B cell (primary cell): ENCODE measurements at regions not wholly inside any gene's neighbourhood (a gene's known extent, or its start where the extent isn't known, plus 50 kb on each side); places are given as distances from the start of the nearest gene placed in this dataset.

Experiments used
- CTCF ChIP-seq: fragments of 200-600 bp; IDR thresholded peaks from one replicate; pipeline ENCODE4 v1.8.0; 2022; ENCODE audit warnings: antibody characterized with exemption, mild to moderate bottlenecking
- EZH2 ChIP-seq: IDR thresholded peaks from 2 replicates; pipeline ENCODE4 v1.6.1; 2012; ENCODE audit warnings: borderline replicate concordance, low read depth, mild to moderate bottlenecking, moderate library complexity, low read length; ENCODE audit not compliant: insufficient read depth, poor library complexity, severe bottlenecking

DNA sequence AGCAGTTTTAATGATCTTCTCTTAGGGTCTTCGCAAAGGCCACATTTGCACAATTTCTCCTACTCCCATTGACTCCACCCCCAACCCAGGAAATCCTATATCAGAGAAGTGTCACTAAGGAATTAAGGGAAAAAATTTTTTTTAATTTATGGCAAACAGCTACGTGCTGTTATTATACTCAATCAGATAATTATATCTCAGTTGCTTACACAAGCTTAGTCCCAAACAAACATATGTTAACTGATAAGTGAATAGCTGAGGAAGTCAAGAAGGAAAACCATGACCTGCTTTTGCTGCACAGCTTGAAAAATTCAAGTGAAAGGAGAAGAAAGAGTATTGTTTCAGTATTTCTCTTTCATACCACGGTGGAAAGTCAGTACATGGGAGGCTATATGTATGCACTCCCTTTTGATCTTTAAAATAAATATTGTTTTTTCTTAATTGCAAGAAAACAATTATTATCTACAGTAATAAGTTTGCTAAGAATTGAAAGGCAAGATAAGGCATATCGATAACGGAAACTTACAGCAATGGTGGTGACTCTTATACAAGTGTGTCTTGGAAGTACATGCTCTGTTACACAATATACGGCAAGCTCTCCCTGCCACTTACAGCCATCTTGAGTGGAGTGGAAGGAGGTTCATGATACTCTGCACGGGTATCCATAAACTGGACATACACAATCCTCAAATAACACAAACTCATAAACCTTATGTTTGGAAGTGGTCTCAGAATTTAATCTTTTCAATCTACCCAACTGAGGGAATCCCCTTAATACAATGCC, 167.9 kb upstream of the FREM1 start:
- TF ChIP-seq CTCF (no peak), EZH2 (no peak)
